ENCODE measurements at regions not wholly inside any gene's neighbourhood (a gene's known extent, or its start where the extent isn't known, plus 50 kb on each side); places are given as distances from the start of the nearest gene placed in this dataset.
"Not testable (repeated sequence)": the region's sequence is repeated elsewhere in the genome, so short reads cannot be mapped to it uniquely, and the experiment has no call there.

DNA sequence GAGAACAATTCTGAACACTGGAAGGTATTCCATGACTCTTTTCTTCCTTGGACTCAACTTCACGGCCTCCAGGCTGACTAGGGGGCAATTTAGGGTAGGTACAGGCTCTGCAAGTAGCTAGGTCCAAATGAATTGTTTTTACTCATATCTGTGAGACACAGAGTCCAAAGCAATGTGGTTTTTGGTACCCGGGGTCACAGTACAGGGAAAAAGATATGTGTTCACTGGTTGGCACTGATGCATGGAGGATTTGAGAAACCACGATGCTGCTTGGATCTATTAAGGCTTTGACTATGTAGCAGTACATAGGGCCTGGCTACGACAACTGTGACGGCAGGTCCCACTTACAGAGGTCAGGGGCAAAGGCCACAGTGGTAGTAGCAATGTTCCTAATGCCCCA, 200.6 kb downstream of the DUSP10 start:
- DNase-seq: no peak

GRCh38 chr1:221543529-221544120, 198.3 kb downstream of the DUSP10 start:
- no peak for DNase-seq

GRCh38 chr1:221548942-221549341, 192.9 kb downstream of the DUSP10 start:
- DNase-seq: no peak

DNA sequence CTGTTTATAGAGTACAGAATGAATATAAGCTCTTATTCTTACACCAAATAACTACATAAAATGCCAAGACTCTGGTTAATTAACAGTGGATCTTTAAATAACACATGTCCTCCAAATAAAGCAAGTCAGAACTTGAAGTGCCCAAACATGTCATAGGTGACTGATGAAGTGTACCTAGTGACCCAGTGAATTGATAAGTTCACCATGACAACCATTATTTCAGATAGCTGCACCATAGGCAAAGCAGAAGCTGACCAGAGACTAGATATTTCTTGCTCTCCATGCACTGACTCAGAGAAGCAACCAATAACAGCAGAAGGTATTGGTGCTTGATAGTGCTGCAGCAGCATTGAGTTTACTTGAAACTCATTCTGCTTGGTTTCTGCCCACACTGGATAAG, 192.1 kb downstream of the DUSP10 start:
- DNase-seq: no peak

DNA sequence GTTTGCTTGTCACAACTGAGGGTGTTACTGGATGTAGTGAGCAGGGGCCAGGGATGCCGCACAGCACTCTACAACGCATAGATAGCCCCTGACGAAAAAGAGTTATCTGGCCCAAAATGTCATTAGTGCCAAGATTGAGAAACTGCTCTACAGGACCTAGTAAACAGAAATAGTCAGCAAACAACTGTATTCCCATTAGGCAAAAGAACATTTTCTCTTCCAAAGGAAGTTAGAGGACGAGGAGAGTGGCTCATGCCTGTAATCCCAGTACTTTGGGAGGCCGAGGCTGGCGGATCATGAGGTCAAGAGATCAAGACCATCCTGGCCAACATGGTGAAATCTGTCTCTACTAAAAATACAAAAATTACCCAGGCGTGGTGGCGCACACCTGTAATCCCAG, 189.1 kb downstream of the DUSP10 start:
- not testable (repeated sequence) for DNase-seq

- DNase-seq: no peak
Measured at GRCh38 chr1:221555689-221556433, 186.0 kb downstream of the DUSP10 start.

DNA sequence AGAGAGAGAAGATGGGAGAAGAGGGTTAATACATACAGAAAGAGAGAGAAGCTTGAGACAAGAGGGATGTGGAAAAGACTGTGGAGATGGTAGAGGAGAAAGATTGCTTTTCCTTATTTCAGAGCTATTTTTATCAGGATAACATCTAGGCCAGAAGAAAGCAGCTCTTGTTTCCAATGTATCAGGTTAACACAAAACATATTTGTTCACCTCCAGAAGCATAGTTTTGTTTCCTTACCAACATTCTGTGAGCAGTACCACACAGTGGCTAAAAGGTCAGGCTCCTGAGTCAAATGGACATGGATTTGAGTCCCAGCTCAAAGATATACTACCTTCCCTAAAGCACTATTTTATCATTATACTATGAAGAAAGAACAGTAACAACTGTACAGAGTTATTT, 185.5 kb downstream of the DUSP10 start:
- no peak for DNase-seq

GRCh38 chr1:221557013-221557412, 184.9 kb downstream of the DUSP10 start:
- DNase-seq: no peak

DNA sequence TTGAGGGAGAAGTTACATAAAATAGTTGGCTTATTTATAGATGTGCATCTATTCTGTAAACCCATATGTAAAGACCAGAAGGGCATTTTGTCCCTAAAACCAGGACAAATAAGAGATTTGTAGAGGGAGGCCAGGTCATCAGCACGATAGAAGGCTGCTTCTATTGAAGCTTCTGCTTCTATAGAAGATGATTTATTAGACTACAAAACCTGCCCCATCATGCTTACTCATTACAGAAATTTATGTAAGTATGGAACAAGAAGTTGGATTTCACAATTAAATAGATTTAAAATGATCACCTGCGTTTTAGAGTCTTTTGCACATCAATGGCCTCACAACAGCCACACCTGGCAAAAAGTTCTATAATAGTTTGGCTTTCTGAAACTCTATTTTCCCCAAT, 183.5 kb downstream of the DUSP10 start:
- no peak for DNase-seq

- DNase-seq: no peak
Measured at GRCh38 chr1:221559911-221560310, 182.0 kb downstream of the DUSP10 start.

GRCh38 chr1:221562542-221563475, 179.1 kb downstream of the DUSP10 start:
- DNase-seq: no peak

GRCh38 chr1:221563476-221563921, 178.4 kb downstream of the DUSP10 start:
- DNase-seq: no peak

DNA sequence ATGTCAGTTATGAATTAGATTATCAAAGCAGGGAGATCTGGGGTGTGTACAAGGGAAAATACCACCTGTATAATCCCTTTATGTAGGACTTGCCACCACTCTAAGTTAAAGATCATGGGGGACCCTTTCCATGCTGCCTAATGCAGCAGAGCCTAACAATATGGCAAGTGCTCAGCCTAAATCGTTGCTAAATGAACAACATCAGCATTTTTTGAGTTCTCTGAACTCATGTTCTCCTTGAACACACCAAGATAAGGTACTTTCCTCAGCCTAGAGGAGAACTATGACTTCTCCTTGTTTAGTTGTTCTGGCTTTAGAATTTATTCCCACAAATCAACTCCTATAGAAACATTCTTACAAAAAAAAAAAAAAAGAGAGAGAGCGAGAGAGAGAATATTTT, 177.0 kb downstream of the DUSP10 start:
- no peak for DNase-seq

- no peak for DNase-seq
Measured at GRCh38 chr1:221565711-221566110, 176.2 kb downstream of the DUSP10 start.

GRCh38 chr1:221567859-221568507, 173.9 kb downstream of the DUSP10 start:
- no peak for DNase-seq

GRCh38 chr1:221573756-221574155, 168.1 kb downstream of the DUSP10 start:
- DNase-seq: no peak

- no peak for DNase-seq
Measured at GRCh38 chr1:221574529-221574928, 167.4 kb downstream of the DUSP10 start.

DNA sequence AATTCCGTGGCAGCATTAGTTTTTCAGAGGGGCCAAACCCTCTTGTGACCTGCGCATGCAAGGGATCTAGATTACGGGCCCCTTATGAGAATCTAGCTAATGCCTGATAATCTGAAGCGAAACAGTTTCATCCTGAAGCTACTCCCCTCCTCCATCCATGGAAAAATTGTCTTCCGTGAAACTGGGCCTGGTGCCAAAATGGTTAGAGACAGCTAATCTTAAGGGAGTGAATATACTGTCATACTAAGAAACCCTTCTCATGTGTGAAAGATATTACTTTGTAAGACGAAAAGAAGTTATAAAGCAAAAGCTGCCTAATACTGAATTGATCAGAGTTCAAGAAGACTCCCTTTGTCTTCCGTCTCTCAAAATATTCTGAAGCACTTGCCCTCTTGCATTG, 166.3 kb downstream of the DUSP10 start:
- DNase-seq: no peak

DNA sequence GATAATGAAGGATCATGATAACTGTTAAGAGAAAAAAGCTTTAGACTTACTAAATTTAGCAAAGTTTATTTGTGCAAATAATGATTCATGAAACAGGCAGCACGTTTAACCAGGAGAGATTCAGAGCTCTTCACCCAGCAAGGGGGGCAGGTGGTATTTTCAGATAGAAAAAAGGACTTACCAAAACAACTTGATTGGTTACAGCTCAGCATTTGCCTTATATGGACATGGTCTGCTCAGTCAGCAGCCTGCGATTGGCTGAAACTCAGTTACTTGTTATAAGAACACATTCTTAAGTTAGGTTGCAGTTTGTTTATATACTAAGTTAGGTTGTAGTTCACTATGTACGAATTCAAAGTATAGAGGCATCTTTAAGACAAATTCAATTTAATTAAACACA, 165.6 kb downstream of the DUSP10 start:
- no peak for DNase-seq

- DNase-seq: no peak
Measured at GRCh38 chr1:221583465-221583864, 158.4 kb downstream of the DUSP10 start.

- DNase-seq: not testable (repeated sequence)
Measured at GRCh38 chr1:221587013-221587412, 154.9 kb downstream of the DUSP10 start.

GRCh38 chr1:221591250-221591649, 150.6 kb downstream of the DUSP10 start:
- DNase-seq: not testable (repeated sequence)

DNA sequence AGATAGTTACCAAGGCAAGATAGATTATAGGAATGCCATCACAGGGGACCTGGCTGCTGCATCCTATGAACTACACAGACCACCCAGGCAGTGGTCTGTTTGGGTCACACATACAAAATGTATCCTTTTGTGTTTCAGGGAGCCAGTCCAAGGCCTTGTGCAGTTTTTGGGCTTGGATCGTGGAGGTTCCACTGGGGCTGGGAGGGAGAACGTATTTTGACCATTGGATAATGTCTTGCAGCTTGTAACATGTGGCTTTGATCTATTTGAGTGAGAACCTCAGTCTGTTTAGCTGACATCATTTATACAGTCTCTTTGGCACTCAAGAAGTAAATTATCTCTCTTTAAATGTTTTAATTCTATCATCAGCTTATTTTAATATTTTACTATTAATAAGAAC, 147.3 kb downstream of the DUSP10 start:
- DNase-seq: no peak

Data from stimulated activated CD4-positive, alpha-beta T cell treated with anti-CD3 and anti-CD28 coated beads, Interleukin-4, amount 100 ng/mL, for 24 hours (primary cell).